ENCODE measurements at regions not wholly inside any gene's neighbourhood (a gene's known extent, or its start where the extent isn't known, plus 50 kb on each side); places are given as distances from the start of the nearest gene placed in this dataset.
"Not testable (repeated sequence)": the region's sequence is repeated elsewhere in the genome, so short reads cannot be mapped to it uniquely, and the experiment has no call there.

GRCh38 chr3:13136848-13137247, 63.6 kb upstream of the IQSEC1 start:
- not testable (repeated sequence) for TF ChIP-seq CTCF (IDR thresholded peaks at IDR 0.05; ENCODE audit: low read length); EZH2 (optimal IDR thresholded peaks at IDR 0.05; ENCODE audit: low read depth, low read length); EZH2phosphoT487 (IDR thresholded peaks at IDR 0.05; ENCODE audit: low read length)
